Mesenchymal stem cell (in vitro differentiated cells and primary cell): ENCODE measurements at regions not wholly inside any gene's neighbourhood (a gene's known extent, or its start where the extent isn't known, plus 50 kb on each side); places are given as distances from the start of the nearest gene placed in this dataset.

ENCODE experiments used
- DNase-seq: peaks from one replicate; pipeline ENCODE4 v3.0.0-alpha.2; 2013
- H2AFZ ChIP-seq: one replicate; pipeline ENCODE4 v1.6.1; 2013; ENCODE audit warnings: low read depth, mild to moderate bottlenecking, control low read depth, inconsistent platforms, low read length, moderate library complexity
- H2AK5ac ChIP-seq: 2 replicates; pipeline ENCODE4 v1.6.1; 2013; ENCODE audit warnings: low read length, moderate library complexity, mild to moderate bottlenecking, inconsistent platforms; ENCODE audit not compliant: severe bottlenecking
- H2BK120ac ChIP-seq: one replicate; pipeline ENCODE4 v1.6.1; 2013; ENCODE audit warnings: low read depth, mild to moderate bottlenecking, inconsistent platforms, low read length, moderate library complexity
- H2BK12ac ChIP-seq, 2 experiments: one replicate each; pipeline ENCODE4 v1.6.1; 2013; ENCODE audit warnings: inconsistent platforms in 2 of 2, low read length in 2 of 2, mild to moderate bottlenecking in 2 of 2, moderate library complexity in 2 of 2, control low read depth in 1 of 2
- H2BK15ac ChIP-seq: one replicate; pipeline ENCODE4 v1.6.1; 2013; ENCODE audit warnings: mild to moderate bottlenecking, low read depth, inconsistent platforms; ENCODE audit not compliant: poor library complexity, severe bottlenecking
- H2BK5ac ChIP-seq: 2 replicates; pipeline ENCODE4 v1.6.1; 2013; ENCODE audit warnings: low read depth, mild to moderate bottlenecking, low read length, control low read depth, inconsistent platforms; ENCODE audit not compliant: poor library complexity, severe bottlenecking
- H3K14ac ChIP-seq, 2 experiments: one replicate each; pipeline ENCODE4 v1.6.1; 2013; ENCODE audit warnings: inconsistent platforms in 2 of 2, low read length in 2 of 2, control low read depth in 1 of 2, mild to moderate bottlenecking in 1 of 2, moderate library complexity in 1 of 2
- H3K18ac ChIP-seq, 2 experiments: one replicate each; pipeline ENCODE4 v1.6.1; 2013; ENCODE audit warnings: inconsistent platforms in 2 of 2, low read length in 2 of 2, control low read depth in 1 of 2, low read depth in 1 of 2, mild to moderate bottlenecking in 1 of 2
- H3K23ac ChIP-seq, 2 experiments: one replicate each; pipeline ENCODE4 v1.6.1; 2013; ENCODE audit warnings: inconsistent platforms in 2 of 2, low read length in 2 of 2, mild to moderate bottlenecking in 2 of 2, moderate library complexity in 2 of 2, control low read depth in 1 of 2
- H3K27ac ChIP-seq: 2 replicates; pipeline ENCODE4 v1.5.1; 2013; ENCODE audit warnings: mild to moderate bottlenecking, moderate library complexity, low read length, control low read depth, inconsistent platforms; ENCODE audit not compliant: poor library complexity, severe bottlenecking
- H3K27me3 ChIP-seq, 2 experiments: 2 replicates each; pipeline versions ENCODE4 v1.6.1 to v1.7.0; 2013; ENCODE audit warnings: low read length in 2 of 2, mild to moderate bottlenecking in 2 of 2, moderate library complexity in 2 of 2, control low read depth in 1 of 2, inconsistent platforms in 1 of 2; ENCODE audit not compliant: control insufficient read depth in 1 of 2, insufficient read depth in 1 of 2
- H3K36me3 ChIP-seq, 2 experiments: 2 replicates each; pipeline versions ENCODE4 v1.6.1 to v1.7.0; 2013; ENCODE audit warnings: low read length in 2 of 2, control low read depth in 1 of 2, inconsistent platforms in 1 of 2, low read depth in 1 of 2, mild to moderate bottlenecking in 1 of 2; ENCODE audit not compliant: insufficient read depth in 2 of 2, control insufficient read depth in 1 of 2
- H3K4ac ChIP-seq, 2 experiments: one replicate each; pipeline ENCODE4 v1.6.1; 2013; ENCODE audit warnings: inconsistent platforms in 2 of 2, low read length in 2 of 2, mild to moderate bottlenecking in 2 of 2, moderate library complexity in 2 of 2, control low read depth in 1 of 2, low read depth in 1 of 2
- H3K4me1 ChIP-seq: 2 replicates; pipeline ENCODE4 v1.6.1; 2013; ENCODE audit warnings: low read depth, low read length, control low read depth; ENCODE audit not compliant: control insufficient read depth, insufficient read depth
- H3K4me2 ChIP-seq: 2 replicates; pipeline ENCODE4 v1.6.1; 2013; ENCODE audit warnings: low read length, mild to moderate bottlenecking, inconsistent platforms; ENCODE audit not compliant: poor library complexity, severe bottlenecking
- H3K4me3 ChIP-seq, 2 experiments: 2 replicates each; pipeline versions ENCODE4 v1.5.1 to v1.7.0; 2013; ENCODE audit warnings: low read length in 2 of 2, mild to moderate bottlenecking in 2 of 2, control low read depth in 1 of 2, low read depth in 1 of 2; ENCODE audit not compliant: insufficient read depth in 1 of 2
- H3K79me1 ChIP-seq: replicated peaks from 2 replicates; pipeline ENCODE4 v1.6.1; 2013; ENCODE audit warnings: mild to moderate bottlenecking, control low read depth, low read length, inconsistent platforms; ENCODE audit not compliant: poor library complexity, severe bottlenecking
- H3K9ac ChIP-seq: 2 replicates; pipeline ENCODE4 v1.7.0; 2013; ENCODE audit warnings: mild to moderate bottlenecking, low read length, moderate library complexity
- H3K9me3 ChIP-seq: 2 replicates; pipeline ENCODE4 v1.7.0; 2013; ENCODE audit warnings: mild to moderate bottlenecking, low read length; ENCODE audit not compliant: control insufficient read depth
- H4K8ac ChIP-seq: one replicate; pipeline ENCODE4 v1.6.1; 2013; ENCODE audit warnings: inconsistent platforms, mild to moderate bottlenecking, low read length, moderate library complexity
- H4K91ac ChIP-seq: one replicate; pipeline ENCODE4 v1.6.1; 2013; ENCODE audit warnings: mild to moderate bottlenecking, low read length, inconsistent platforms
- WGBS: methylation state at CpG from one replicate; pipeline ENCODE4 v1.1.7; 2013; ENCODE audit warnings: mixed read lengths; 5-methylcytosine and 5-hydroxymethylcytosine counted together

DNA sequence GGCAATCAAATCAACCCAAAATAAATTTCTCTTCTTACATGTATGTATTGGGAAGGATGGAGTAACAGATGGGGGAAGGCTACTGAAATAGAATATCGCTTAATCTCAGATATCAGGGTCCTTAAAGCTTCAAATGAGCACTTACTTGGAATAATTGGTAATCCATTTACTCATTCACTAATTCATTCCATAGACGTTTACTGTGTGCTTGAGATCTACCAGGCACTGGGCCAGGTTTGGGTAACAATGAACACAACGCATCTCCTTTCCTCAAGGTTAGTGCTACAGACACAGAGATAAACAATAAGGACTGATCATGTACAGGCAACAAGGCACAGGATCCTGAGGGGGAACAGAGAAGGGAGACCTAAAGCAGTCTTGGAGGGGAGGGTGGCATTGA, 54.4 kb upstream of the KRR1 start:
- H2AFZ ChIP-seq: no peak overlapping the region
- H3K18ac ChIP-seq: no peak overlapping the region
- no peak overlapping the region for H3K4ac ChIP-seq
- H3K27me3 ChIP-seq: no peaks in the 10 kb centered on the region
- no peak overlapping the region for H2BK5ac ChIP-seq
- H2AK5ac ChIP-seq: no peak overlapping the region
- no peak overlapping the region for H3K27ac ChIP-seq
- H3K4me2 ChIP-seq: no peak overlapping the region
- H3K23ac ChIP-seq: no peak overlapping the region
- WGBS: 95% methylated on average over 3 of the region's 3 CpGs
- H2BK15ac ChIP-seq: no peak overlapping the region
- no peak overlapping the region for H3K14ac ChIP-seq
- peak overlapping the region; percentile 20 for H4K8ac ChIP-seq
- no peaks in the 10 kb centered on the region for H3K79me1 ChIP-seq
- H3K36me3 ChIP-seq: no peaks in the 10 kb centered on the region
- H3K9ac ChIP-seq: no peak overlapping the region
- H4K91ac ChIP-seq: peak overlapping the region; percentile 31
- no peak overlapping the region for H2BK12ac ChIP-seq
- H3K4me1 ChIP-seq: peaks cover 2% of the 10 kb centered on the region
- H3K4me3 ChIP-seq: peak overlapping the region in 1 of 2 experiments; percentile 27
- no peak for DNase-seq
- H3K9me3 ChIP-seq: peaks cover 8% of the 10 kb centered on the region
- H2BK120ac ChIP-seq: no peak overlapping the region

DNA sequence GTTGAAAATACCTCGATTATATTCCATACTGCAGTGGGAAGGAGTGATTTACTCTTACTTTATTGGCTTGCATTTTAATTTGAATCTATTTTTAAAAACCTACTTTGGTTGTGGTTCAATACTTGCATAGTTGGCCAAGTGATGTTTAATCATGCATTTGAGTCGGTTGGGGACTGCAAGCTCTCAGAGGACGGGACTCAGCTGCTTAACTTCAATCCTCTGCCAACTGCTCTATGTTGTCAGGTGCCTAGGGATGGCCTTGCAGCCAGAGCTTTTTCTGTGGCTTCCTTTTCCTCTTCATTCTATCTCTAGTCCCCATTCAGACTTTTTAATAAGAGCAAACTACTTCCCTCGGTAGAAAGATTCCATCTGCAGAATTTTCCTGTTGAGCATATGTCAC, 53.4 kb upstream of the KRR1 start:
- no peaks in the 10 kb centered on the region for H3K79me1 ChIP-seq
- H3K27me3 ChIP-seq: no peaks in the 10 kb centered on the region
- H3K36me3 ChIP-seq: no peaks in the 10 kb centered on the region
- H3K4me1 ChIP-seq: peaks cover 2% of the 10 kb centered on the region
- H3K14ac ChIP-seq: no peak overlapping the region
- no peak overlapping the region for H2AFZ ChIP-seq
- H2BK5ac ChIP-seq: no peak overlapping the region
- 95% methylated on average over 3 of the region's 4 CpGs for WGBS
- H3K18ac ChIP-seq: no peak overlapping the region
- no peak overlapping the region for H3K4me2 ChIP-seq
- H3K4me3 ChIP-seq: no peak overlapping the region
- H2BK15ac ChIP-seq: no peak overlapping the region
- H3K4ac ChIP-seq: no peak overlapping the region
- no peak overlapping the region for H3K27ac ChIP-seq
- H3K23ac ChIP-seq: no peak overlapping the region
- peak overlapping the region; percentile 46 for H3K9ac ChIP-seq
- no peak overlapping the region for H2BK12ac ChIP-seq
- no peak overlapping the region for H4K91ac ChIP-seq
- no peak for DNase-seq
- no peak overlapping the region for H2AK5ac ChIP-seq
- H2BK120ac ChIP-seq: no peak overlapping the region
- H4K8ac ChIP-seq: no peak overlapping the region
- H3K9me3 ChIP-seq: peaks cover 8% of the 10 kb centered on the region

DNA sequence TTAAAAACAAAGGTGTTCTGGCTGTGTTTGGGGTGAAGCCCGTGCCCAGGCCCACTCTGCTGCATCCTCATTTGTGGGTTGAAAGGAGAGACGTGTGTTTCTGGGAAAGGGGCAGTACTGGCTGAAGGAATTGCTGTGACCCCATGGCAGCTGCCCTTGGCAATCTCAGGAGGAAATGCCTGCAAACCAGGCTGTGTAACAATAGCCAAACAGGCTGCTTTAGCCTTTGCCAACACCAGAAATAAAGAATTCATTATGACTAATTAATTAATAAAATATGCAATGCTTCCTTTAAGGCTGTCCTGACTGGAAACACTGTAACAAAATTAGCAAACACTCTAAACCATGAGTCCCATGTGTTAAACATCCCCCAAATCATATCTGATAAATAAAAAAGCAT, 53.0 kb upstream of the KRR1 start:
- no peaks in the 10 kb centered on the region for H3K79me1 ChIP-seq
- no peak overlapping the region for H3K27ac ChIP-seq
- no peak overlapping the region for H3K4ac ChIP-seq
- H2BK5ac ChIP-seq: no peak overlapping the region
- H3K9ac ChIP-seq: peak overlapping the region; percentile 46
- peaks cover 2% of the 10 kb centered on the region for H3K4me1 ChIP-seq
- H3K36me3 ChIP-seq: no peaks in the 10 kb centered on the region
- H4K91ac ChIP-seq: no peak overlapping the region
- no peak for DNase-seq
- H3K9me3 ChIP-seq: peaks cover 8% of the 10 kb centered on the region
- no peak overlapping the region for H2AK5ac ChIP-seq
- no peaks in the 10 kb centered on the region for H3K27me3 ChIP-seq
- H4K8ac ChIP-seq: no peak overlapping the region
- H2BK15ac ChIP-seq: no peak overlapping the region
- 94% methylated on average over 2 of the region's 2 CpGs for WGBS
- H3K4me3 ChIP-seq: no peak overlapping the region
- no peak overlapping the region for H2BK12ac ChIP-seq
- H3K14ac ChIP-seq: no peak overlapping the region
- H3K4me2 ChIP-seq: no peak overlapping the region
- H3K18ac ChIP-seq: peak overlapping the region in 1 of 2 experiments; percentile 66
- no peak overlapping the region for H2AFZ ChIP-seq
- no peak overlapping the region for H2BK120ac ChIP-seq
- H3K23ac ChIP-seq: no peak overlapping the region

DNA sequence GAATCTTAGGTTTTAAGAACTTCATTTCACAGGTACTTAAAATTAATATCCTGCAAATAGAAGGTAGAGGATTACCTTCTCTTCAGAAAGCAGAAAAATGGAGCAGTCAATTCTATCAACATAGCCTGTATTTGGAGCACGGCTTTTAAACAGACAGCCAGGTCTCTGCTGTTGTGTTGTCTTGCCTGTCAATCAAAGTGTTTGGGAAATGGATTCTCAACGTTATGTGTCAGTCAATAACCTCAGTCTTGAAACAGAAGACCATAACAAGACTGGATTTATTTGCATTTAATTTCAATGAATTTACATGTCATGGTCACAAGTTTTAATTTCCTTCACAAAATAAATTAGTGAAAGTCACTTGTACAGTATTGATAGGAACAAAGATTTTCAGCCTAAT, 51.9 kb upstream of the KRR1 start:
- H3K79me1 ChIP-seq: no peaks in the 10 kb centered on the region
- no peak overlapping the region for H2BK15ac ChIP-seq
- no peak for DNase-seq
- H3K23ac ChIP-seq: no peak overlapping the region
- H2AK5ac ChIP-seq: no peak overlapping the region
- no peak overlapping the region for H3K18ac ChIP-seq
- WGBS: 100% methylated on average over 1 of the region's 2 CpGs
- H3K4ac ChIP-seq: no peak overlapping the region
- H2BK5ac ChIP-seq: no peak overlapping the region
- H3K4me1 ChIP-seq: peaks cover 2% of the 10 kb centered on the region
- no peak overlapping the region for H3K27ac ChIP-seq
- H3K4me2 ChIP-seq: no peak overlapping the region
- H3K14ac ChIP-seq: no peak overlapping the region
- no peak overlapping the region for H4K8ac ChIP-seq
- H4K91ac ChIP-seq: no peak overlapping the region
- no peak overlapping the region for H2AFZ ChIP-seq
- no peak overlapping the region for H3K4me3 ChIP-seq
- H3K27me3 ChIP-seq: no peaks in the 10 kb centered on the region
- H3K9me3 ChIP-seq: peaks cover 8% of the 10 kb centered on the region
- no peak overlapping the region for H2BK12ac ChIP-seq
- no peaks in the 10 kb centered on the region for H3K36me3 ChIP-seq
- no peak overlapping the region for H2BK120ac ChIP-seq
- H3K9ac ChIP-seq: no peak overlapping the region
